ENCODE measurements at regions not wholly inside any gene's neighbourhood (a gene's known extent, or its start where the extent isn't known, plus 50 kb on each side); places are given as distances from the start of the nearest gene placed in this dataset.

GRCh38 chr18:53944721-53945120 is 279.7 kb downstream of the MBD2 start:
- H3K4me1 ChIP-seq (replicated peaks): no peaks in the 10 kb centered on the region
- H3K27me3 ChIP-seq (replicated peaks; ENCODE audit: insufficient read depth): no peaks in the 10 kb centered on the region
- no peaks in the 10 kb centered on the region for H3K9me3 ChIP-seq
- no peak overlapping the region for H3K4me3 ChIP-seq
- no peak for DNase-seq (ENCODE audit: low spot score)
- TF ChIP-seq POLR2AphosphoS5 (IDR thresholded peaks at IDR 0.05) (no peak), CTCF (IDR thresholded peaks at IDR 0.05) (no peak)
- WGBS: 94% methylated on average over 4 of the region's 4 CpGs
- H3K36me3 ChIP-seq: no peaks in the 10 kb centered on the region
- intact Hi-C loops (cut with DNase I): no loop called here
- no peak overlapping the region for H3K27ac ChIP-seq

- 71% methylated on average over 1 of the region's 1 CpG for WGBS
- intact Hi-C loops (cut with DNase I): no loop called here
- no peak for TF ChIP-seq POLR2AphosphoS5 (IDR thresholded peaks at IDR 0.05)
- DNase-seq (ENCODE audit: low spot score): no peak
- Histone ChIP-seq H3K4me1 (replicated peaks) (no peaks in the 10 kb centered on the region), H3K27me3 (replicated peaks; ENCODE audit: insufficient read depth) (no peaks in the 10 kb centered on the region), H3K4me3 (no peak overlapping the region), H3K36me3 (no peaks in the 10 kb centered on the region), H3K9me3 (no peaks in the 10 kb centered on the region), H3K27ac (no peak overlapping the region)
Observed at GRCh38 chr18:53943326-53943860, 281.1 kb downstream of the MBD2 start.

- Histone ChIP-seq H3K27ac (no peak overlapping the region), H3K4me3 (no peak overlapping the region), H3K27me3 (replicated peaks; ENCODE audit: insufficient read depth) (no peaks in the 10 kb centered on the region), H3K36me3 (no peaks in the 10 kb centered on the region), H3K4me1 (replicated peaks) (no peaks in the 10 kb centered on the region), H3K9me3 (no peaks in the 10 kb centered on the region)
- no peak for DNase-seq (ENCODE audit: low spot score)
- intact Hi-C loops (cut with DNase I): no loop called here
- TF ChIP-seq POLR2AphosphoS5 (IDR thresholded peaks at IDR 0.05) (no peak), CTCF (IDR thresholded peaks at IDR 0.05) (no peak), POLR2A (IDR thresholded peaks at IDR 0.05) (no peak)
Observed at GRCh38 chr18:53941601-53942338, 282.7 kb downstream of the MBD2 start.

GRCh38 chr18:53937037-53937436 is 287.4 kb downstream of the MBD2 start:
- no peak for DNase-seq (ENCODE audit: low spot score)
- Histone ChIP-seq H3K4me1 (replicated peaks) (no peaks in the 10 kb centered on the region), H3K27ac (no peak overlapping the region), H3K27me3 (replicated peaks; ENCODE audit: insufficient read depth) (no peaks in the 10 kb centered on the region), H3K4me3 (no peak overlapping the region), H3K9me3 (no peaks in the 10 kb centered on the region), H3K36me3 (no peaks in the 10 kb centered on the region)
- intact Hi-C loops (cut with DNase I): no loop called here
- 79% methylated on average over 3 of the region's 3 CpGs for WGBS
- no peak for TF ChIP-seq POLR2AphosphoS5 (IDR thresholded peaks at IDR 0.05)
- no peak for TF ChIP-seq POLR2A (IDR thresholded peaks at IDR 0.05)
- no peak for TF ChIP-seq CTCF (IDR thresholded peaks at IDR 0.05)

GRCh38 chr18:53935803-53936202 is 288.7 kb downstream of the MBD2 start:
- 56% methylated on average over 2 of the region's 2 CpGs for WGBS
- TF ChIP-seq POLR2A (IDR thresholded peaks at IDR 0.05): no peak
- intact Hi-C loops (cut with DNase I): no loop called here
- Histone ChIP-seq H3K9me3 (no peaks in the 10 kb centered on the region), H3K4me1 (replicated peaks) (no peaks in the 10 kb centered on the region), H3K36me3 (no peaks in the 10 kb centered on the region), H3K27me3 (replicated peaks; ENCODE audit: insufficient read depth) (no peaks in the 10 kb centered on the region), H3K4me3 (no peak overlapping the region), H3K27ac (no peak overlapping the region)
- DNase-seq (ENCODE audit: low spot score): no peak

GRCh38 chr18:53935399-53935798 is 289.1 kb downstream of the MBD2 start:
- Histone ChIP-seq H3K9me3 (no peaks in the 10 kb centered on the region), H3K27ac (no peak overlapping the region), H3K4me1 (replicated peaks) (no peaks in the 10 kb centered on the region), H3K36me3 (no peaks in the 10 kb centered on the region), H3K27me3 (replicated peaks; ENCODE audit: insufficient read depth) (no peaks in the 10 kb centered on the region), H3K4me3 (no peak overlapping the region)
- intact Hi-C loops (cut with DNase I): no loop called here
- DNase-seq (ENCODE audit: low spot score): no peak
- TF ChIP-seq CTCF (IDR thresholded peaks at IDR 0.05) (no peak), POLR2AphosphoS5 (IDR thresholded peaks at IDR 0.05) (no peak), POLR2A (IDR thresholded peaks at IDR 0.05) (no peak)
- WGBS: 80% methylated on average over 2 of the region's 2 CpGs

Measured in prostate gland (tissue), 2 donors.